DMS 273 (cell line): ENCODE measurements at regions not wholly inside any gene's neighbourhood (a gene's known extent, or its start where the extent isn't known, plus 50 kb on each side); places are given as distances from the start of the nearest gene placed in this dataset.
A peak's percentile ranks its signal among the peaks of the same experiment; 100 is the strongest.

ENCODE experiments used
- DNase-seq: peaks from one replicate; lab custom pipeline; 2025; ENCODE audit not compliant: unreplicated experiment; lab: John Stamatoyannopoulos, UW

DNA sequence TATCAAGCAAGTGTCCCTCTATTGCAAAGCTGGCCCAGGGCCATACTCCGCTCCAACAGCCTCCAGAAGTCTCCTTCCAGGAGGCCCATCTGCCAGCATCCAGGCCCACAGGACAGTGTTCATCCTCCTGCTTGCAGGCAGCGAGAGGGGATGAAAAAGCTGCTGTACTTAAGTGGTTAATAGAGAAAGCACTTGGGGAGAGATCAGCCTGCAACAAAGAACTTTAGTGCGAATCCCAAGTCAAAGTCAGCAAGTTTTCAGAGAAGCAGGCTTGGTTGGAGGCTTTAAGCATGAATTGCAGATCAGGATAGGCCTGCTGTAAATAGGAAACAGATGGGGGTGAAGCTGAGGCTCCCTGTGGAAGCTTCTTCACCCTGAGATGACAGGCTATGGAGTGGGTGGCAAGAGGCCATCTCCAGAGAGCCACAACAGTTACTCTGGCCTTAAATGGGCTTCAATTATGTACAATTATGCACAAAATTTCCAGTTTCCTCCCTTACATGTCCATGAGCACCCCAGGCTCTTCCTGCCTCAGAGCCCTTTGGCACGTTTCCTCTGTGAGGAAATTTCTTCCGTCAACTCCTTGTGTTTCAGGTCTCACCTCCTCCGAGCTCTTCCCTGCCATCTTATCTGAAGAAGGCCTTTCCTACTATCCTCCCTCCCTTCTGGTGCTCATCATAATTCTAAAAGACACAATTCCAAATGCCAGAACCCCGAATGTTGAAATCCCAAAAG lies 98.0 kb upstream of the NR3C1 start:
- peak; percentile 81 for DNase-seq

DNA sequence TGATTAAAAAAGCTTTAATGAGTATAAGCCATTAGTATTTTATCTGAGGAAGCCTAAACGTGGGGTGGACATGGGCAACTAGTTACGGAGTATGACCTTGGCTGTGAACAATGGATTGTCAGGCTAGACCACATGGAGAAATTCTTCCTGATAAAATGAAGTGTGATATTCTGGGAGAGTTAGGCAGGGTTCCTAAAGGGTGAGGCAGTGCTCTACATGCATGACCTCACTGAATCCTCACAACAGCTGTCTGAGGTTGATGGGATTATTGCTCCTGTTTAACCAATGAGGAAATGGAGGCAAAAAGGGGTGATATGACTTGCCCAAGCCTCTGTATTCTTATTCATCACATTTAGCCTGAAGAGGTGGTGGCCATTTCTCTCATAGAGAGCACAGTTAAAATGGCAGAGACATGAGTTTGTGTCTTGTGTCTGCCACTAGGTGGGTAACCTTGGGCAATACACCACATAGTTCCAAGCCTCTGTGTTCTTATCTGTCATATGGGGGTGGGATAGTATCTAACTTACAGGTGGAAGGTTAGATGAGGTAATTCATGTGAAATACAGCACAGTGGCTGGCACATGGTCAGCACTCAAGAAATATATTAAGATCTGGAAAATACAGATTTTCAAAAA lies 96.1 kb upstream of the NR3C1 start:
- peak; percentile 24 for DNase-seq

DNA sequence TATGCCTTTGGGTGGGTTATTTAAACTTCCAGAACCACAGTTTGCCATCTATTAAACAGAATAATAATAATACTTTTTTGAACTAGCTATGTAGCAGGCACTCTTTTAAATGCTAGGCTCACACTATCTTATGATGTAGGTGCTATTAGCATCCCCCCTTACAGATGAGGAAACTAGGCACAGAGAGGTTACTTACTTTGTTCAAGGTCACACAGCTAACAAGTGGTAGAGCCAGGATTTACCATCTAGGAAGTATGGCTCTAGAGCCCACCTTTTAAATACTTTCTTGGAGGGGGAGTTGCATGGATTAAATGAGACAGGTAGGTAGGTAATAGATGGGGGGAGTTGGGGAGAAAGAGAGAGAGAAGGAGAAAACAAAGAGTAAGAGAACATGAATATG lies 95.3 kb upstream of the NR3C1 start:
- DNase-seq, result no peak

DNA sequence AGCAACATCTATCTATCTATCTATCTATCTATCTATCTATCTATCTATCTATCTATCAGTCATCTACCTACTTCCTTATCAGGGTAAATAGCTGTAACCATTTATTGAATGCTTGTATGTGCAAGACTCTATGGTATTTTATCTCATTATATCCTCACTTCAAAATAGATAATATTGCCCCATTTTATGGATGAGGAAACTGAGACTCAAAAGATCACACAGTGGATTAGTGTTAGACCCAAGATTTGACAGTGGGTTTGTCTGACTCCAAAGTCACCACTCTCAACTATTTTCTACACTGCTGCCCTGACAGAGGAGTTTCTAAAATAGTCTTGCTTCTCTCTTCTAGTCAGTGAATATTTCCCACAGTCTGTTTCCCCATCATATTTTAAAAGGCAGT lies 94.3 kb upstream of the NR3C1 start:
- DNase-seq, result no peak

DNA sequence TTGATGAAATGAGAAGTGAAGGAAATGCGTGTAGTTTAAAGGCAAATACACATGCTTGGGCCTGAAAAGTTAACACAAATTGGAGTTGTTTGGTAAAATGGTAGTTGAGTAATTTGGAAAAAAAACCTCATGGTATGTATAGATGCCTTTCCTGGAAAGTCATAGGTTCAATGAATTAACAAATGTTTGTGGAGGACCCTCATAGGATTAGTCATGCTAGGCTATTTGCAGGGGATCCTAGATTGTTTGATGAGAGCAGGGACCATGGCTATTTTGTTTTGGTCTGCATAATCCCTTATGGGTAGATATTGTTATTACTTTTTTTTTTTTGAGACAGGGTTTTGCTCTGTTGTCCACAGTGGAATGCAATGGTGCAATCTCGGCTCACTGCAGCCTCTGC lies 93.5 kb upstream of the NR3C1 start:
- no peak for DNase-seq

DNA sequence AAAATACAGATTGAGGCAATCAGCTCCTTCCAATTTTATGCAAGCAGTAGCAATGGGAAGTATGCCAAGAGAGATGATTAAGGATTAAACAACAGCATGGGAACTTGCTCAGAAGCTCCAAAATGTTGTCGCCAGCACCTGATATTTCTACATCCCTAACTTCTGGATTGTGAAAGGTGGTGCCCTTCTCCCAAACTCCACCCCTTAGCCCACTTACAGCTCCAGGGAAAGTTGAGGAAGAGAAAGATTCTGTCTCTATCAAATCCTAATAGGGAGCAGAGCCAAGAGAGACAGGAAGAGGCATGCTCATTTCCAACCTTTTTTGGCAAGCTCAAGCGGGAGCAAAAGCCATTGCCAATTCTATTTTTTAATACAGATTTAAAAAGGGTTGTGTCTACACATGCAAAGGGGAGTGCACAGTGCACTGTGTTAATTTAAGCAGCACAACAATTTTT lies 92.4 kb upstream of the NR3C1 start:
- DNase-seq, result peak; percentile 89

DNA sequence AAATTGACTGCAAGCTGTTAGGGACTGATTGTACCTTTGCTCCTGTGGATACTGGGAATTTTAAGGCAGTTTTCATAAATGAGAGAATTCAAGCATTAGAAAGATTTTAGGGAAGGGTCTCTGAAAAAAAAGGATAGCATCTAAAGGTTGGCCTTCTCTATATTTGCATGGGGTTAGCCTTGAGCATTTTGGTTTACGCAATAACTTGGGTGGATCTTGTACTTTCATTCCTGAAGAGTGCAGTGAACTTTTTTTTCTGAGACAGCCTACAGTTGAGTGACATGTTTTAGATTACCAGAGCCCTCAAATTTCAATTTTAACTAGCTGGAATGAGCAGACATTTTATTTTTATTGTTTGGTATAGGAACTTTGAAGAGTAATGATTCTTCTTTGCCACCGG lies 91.6 kb upstream of the NR3C1 start:
- peak; percentile 12 for DNase-seq

DNA sequence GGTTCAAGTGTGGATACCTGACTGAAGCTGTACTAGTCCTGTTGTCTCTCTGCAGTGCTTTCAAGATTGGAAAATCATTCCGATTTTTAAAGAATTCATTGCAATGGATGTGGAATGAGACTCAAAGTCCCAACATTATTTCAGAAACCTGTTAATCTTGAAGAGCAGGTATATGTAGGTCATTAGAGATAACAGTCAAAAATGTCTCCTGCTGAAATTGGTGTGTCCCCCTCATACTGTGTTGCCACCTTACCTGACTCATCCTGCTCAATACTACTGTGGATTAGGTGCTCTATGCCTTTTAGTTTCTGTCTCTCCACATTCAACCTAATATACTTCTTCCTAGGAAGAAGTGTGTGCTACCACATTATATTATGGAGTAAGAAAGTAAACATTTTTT lies 91.1 kb upstream of the NR3C1 start:
- DNase-seq, result no peak

DNA sequence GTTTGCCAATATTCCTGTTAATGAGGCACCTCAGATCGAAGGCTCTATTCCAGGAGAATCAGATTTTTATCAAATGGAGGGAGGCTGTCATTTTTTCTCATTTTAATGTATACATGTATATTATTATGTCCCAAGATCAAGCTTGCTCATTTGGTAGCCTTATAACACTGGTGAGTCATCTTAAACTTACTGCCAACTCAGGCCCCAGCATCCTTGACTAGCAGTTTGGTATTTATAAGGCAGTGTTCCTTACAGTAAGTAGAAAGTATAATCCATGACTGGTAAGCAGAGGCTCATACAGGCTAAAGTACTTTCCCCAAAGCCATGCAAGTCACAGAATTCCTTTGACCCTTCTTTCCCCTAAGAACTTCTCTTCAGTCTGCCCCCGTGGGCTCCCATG lies 90.7 kb upstream of the NR3C1 start:
- peak; percentile 28 for DNase-seq

DNA sequence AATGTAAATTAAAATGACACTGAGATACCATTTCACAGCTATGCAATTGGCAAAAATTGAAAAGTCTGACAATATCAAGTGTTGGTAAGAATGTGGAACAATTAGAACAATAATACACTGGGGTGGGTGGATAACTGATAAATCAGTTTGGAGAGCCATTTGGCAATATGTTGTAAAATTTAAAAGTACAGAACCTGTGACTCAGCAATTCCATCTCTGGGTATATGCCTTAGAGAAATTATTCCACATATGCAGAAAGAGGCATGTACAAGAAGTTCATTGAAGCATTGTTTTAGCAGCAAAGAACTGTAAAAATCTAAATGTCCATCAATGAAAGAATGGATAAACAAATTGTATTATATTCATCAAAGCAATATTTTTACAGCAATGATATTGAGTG lies 89.3 kb upstream of the NR3C1 start:
- no peak for DNase-seq

DNA sequence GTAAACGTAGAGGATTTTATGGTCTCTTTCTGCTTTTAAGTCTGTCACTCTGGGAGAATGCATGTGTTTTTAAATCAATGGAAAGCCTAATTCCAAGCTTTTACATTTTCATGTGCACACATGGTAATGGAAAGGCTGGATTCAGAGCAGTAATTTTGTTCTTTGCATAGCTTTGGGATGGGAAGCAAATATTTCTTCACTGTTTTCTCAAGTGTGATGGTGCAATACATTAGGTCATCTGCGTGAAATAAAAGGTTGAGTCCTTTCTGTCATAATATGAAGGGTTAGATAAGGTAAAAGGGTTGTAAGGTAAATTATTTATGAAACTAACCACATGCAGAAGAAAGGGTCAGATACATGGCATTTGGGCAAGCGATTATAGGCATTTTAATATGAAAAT lies 88.2 kb upstream of the NR3C1 start:
- DNase-seq, result no peak

DNA sequence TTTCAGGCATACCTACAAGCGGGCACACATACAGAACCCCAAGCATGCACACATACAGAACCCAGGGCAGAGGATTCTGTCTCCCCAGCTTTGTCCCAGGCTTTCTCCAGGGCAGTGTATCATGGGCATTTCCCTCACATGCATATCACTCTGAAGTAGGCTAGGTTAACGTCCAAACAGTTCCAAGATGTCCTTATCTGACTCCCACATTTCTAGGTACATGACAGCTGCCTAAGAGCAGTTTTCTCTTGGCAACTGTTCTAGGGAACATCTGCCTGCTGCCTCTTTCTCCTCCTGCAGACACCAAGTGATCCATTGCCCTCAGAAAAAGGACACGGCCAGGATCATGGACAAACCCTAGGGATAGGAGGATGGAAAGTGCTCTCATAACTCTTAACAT lies 84.9 kb upstream of the NR3C1 start:
- DNase-seq, result peak; percentile 88

DNA sequence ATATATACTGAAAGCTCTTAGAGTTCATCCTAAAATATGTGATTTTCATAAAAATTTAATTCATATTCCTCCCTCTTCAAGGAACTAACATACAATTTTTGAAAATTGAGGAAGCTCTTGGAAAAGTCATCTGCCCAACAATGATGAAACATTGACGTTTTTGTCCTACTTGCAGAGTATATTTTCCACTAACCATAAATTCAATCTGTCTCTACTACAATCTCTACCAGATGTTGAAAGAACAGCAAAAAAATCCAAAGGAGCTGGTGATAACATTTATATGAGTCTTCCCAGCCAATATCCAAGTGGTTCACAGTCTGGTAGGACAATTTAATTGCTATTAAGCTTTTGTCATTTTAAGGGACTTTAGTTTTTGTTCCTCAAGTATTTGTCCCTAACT lies 81.1 kb upstream of the NR3C1 start:
- no peak for DNase-seq

DNA sequence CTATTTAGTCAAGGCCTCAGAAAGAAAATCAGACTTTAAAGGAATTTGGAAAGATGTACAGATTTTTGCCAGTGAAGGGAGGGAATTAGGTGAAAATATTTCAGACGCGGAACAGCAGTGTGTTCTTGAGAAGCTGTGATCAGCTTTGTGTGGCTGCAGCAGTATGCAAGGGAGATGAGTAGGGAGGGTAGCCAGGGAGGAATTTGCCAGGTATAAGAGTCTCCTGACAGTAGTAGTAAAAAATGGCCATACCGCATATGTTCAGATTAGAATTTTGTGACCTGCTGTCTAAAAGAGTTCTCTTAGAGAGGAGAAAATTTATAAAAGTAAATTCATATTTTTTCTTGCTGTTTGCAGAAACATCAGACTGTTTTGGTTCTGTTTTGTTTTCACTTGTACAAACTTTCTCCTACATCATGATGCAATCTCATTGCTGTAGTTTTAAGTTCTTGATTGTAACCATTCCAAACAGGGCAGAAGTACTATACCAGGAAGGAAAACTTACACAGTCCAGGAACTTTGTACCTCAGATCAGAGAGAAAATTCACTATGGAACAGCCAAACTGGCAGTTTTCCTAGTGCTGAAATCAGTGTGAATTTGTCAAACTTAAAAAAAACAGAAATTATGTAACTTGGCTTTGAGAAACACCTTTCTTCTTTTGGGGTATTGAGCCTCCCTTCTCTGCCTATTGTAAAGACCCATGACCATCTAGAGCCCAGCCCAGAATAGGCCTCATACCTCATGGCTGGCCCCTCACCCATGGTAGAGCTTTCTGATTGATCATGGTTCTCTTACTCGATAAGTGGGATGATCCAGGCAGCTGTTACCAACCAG lies 78.4 kb upstream of the NR3C1 start:
- no peak for DNase-seq

DNA sequence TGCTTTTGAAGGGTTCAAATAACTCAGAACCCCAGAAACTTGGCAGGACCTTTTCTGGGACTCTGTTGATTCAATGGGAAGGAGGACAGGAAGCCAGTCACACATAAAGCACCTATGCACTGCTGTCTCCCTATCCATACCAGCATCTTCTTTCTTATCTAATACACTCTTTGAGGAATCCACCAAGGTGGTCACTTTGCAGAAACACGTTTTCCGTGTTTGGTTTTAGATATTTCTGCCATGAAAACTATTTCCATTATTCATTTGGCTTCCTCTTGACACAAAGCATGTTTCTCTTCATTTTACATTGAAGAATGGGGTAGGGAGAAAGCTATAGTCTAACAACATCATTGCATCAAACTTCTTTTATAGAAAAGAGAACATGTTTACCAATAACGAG lies 76.5 kb upstream of the NR3C1 start:
- no peak for DNase-seq

DNA sequence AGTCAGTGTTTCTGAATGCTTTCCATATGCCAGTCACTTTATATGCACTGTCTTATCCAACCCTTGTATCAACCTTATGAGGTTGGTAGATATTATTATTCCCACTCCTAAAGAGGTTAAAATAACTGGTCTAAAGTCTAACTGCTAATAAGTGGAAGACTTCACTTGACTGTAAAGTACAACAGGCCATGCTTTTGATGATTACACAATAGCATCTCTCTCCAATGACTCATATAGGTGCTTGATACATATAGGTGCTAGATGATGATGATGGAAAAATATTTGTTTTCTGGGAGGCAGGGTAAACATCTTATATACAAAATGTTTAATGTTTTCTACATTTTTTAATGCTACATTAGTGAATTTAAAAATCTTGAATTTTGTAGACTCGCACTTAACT lies 75.9 kb upstream of the NR3C1 start:
- DNase-seq, result no peak

DNA sequence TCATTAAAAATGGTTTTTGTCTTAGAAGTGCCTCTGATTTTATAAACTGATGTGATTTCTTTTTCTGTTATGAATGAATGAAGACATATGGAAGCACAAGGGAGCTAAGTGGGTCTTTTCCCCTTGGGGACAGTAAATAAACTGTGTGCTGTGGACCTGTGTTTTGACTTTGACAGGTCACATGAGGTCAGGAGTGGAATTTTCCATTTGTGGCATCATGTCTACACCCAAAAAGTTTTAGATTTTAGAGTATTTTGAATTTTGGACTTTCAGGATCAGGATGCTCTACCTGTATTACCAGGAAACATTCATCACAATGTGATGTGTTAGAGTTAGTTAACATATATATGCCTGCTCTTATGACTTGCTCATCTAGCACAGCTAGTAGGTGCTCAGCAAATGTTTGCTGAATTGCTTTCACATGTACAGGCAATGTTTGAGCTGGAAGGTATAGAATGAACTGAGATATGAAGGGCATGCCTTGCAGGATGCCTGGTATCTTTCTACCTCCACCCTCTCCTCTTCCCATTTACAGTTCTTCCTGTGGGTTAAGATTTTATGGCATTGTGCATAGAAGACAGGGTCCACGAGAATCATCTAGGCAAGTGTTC lies 73.2 kb upstream of the NR3C1 start:
- peak; percentile 33 for DNase-seq

DNA sequence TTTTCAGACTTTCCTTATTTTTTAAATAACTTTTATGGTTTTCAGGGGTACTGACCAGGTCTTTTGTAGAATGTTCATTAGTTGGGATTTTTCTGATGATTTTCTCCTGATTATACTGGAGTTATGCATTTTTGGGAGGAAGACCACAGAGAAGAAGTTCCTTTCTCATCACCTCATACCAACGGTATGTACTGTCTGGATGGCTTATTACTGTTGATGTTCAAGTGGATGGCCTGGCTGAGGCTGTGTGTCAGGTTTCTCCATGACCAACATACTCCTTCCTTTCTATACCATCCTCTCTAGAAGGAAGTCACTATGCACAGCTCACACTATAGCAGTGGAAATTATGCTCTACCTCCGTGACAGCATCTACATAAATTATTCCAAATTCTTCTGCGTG lies 71.1 kb upstream of the NR3C1 start:
- DNase-seq, result no peak

DNA sequence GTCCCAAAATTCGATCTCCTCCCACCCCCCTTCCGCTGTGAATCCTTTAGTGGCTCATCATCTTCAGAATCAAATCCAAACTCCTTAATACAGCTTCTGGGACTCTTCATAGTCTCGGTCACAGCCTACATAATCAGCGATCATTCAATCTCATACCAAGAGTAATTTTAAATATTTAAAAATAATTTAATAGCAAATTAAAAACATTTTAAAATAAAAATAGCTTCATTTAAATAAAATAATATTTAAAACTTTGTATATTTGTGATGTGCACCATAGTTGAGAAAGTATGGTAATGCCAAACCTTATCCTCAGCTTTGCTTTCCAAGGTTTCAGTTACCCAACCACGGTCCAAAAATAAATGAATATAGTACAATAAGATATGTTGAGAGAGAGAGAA lies 70.0 kb upstream of the NR3C1 start:
- DNase-seq, result no peak

DNA sequence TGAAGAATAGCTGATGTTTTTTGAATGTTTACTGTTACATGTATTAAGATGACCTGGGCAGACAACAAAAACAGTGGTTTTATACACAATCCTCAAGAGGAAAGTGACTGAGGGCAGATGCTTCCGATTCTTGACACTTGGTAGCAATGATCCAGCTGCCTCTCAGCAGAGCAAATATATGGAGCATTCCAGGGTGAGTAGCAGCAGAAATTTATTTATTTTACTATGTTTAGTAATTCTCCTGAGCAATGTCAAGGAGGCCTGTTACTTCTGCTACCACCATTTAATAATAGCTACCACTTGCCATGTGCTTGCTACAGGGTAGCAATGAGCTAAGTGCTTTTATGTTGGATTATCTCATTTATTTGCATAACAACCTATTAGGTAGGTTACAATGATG lies 69.1 kb upstream of the NR3C1 start:
- DNase-seq, result no peak

DNA sequence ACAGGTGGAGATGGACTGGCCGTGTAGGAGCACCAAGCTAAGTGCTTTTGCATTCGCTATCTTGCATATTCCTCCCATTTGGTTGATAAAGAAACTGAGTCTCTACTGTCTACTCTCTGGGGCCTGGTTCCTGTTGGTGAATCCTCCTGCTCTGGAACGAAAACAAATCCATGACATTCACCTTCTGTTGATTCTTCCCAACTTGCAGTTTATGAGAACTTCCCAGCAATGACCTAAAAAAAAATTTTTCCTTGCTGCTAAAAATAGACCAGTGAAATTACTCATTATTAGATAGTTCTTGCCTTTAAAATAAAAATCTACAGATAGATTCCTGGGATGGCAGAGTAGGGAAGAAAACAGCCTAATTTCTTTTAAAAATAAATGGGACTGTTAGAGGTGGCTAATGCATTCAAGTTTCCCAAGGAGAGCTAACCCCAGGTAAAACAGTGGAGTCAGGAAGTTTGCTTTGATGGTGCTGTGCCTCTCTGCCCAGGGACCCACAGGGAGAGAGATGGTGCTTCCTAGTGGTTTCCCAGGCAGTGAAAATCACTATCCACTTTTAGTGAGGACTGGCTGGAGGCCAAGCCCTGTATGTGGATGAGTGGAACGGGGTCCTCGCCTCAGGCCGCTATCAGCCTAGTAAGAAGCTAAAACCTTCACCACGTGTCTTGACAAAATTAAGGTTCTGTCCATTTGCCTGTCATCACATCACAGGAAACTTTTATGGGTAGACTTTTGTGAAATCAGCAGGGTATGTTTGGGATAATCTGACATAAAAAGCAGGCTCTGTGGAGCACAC lies 68.4 kb upstream of the NR3C1 start:
- peak; percentile 30 for DNase-seq
